ENCODE measurements at regions not wholly inside any gene's neighbourhood (a gene's known extent, or its start where the extent isn't known, plus 50 kb on each side); places are given as distances from the start of the nearest gene placed in this dataset.

- DNase-seq (ENCODE audit: low read depth): no peak
- no peak for TF ChIP-seq CTCF (IDR thresholded peaks at IDR 0.05; ENCODE audit: low read depth, low read length, missing control alignments)
- H3K4me3 ChIP-seq (ENCODE audit: low read depth, low read length): no peak overlapping the region
Measured at GRCh38 chr4:23516716-23517115, 373.1 kb downstream of the PPARGC1A start.

GRCh38 chr4:23504083-23504482 is 385.8 kb downstream of the PPARGC1A start:
- no peak for DNase-seq (ENCODE audit: low read depth)
- no peak for TF ChIP-seq CTCF (IDR thresholded peaks at IDR 0.05; ENCODE audit: low read depth, low read length, missing control alignments)
- no peak overlapping the region for H3K4me3 ChIP-seq (ENCODE audit: low read depth, low read length)

DNA sequence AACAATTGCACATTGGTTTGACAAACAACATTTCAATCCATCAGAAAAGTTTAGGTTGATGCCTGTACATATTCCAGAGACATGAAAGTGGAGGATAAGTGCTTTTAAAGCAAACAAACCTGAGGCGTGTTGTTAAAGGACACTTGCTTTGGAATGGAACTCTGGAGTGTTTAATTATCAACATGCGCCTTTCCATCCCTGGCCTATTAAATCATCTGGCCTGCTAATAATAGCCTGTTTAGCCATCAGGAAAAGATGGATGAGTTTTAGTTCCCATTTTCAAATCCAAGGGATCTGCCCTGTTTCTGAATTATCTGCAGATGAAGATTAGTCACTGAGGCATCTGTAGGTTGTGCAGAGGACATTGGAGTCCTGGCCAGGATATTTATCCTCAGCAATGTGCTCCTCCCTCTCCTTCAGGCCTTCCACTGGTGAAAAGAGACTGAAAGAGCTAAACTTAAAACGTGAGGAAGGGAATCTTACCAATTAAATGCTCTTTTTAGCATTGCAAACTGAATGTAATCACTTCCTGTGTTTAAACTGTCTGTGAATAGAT is 388.9 kb downstream of the PPARGC1A start:
- DNase-seq (ENCODE audit: low read depth): no peak
- TF ChIP-seq CTCF (IDR thresholded peaks at IDR 0.05; ENCODE audit: low read depth, low read length, missing control alignments): no peak
- H3K4me3 ChIP-seq (ENCODE audit: low read depth, low read length): no peak overlapping the region

DNA sequence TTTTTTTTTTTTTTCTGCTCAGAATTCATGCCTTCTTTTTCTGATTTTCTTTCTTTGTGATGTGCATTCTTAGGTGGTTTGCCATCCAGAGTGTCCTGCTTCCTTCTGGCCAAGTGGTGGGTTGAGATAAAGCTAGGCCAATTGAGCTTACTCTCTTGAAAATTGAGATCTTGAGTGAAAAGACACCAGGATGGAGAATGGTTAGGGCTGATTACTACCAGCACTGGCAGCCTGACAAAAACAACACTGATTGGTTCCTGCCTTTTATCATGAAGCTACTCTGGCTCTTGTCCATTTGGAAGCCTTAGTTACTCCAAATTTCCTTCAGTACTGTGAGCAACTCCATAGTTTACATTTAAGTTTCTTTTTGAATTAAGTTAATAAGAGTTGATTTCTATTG is 404.0 kb downstream of the PPARGC1A start:
- no peak for DNase-seq (ENCODE audit: low read depth)
- TF ChIP-seq CTCF (IDR thresholded peaks at IDR 0.05; ENCODE audit: low read depth, low read length, missing control alignments): no peak
- no peak overlapping the region for H3K4me3 ChIP-seq (ENCODE audit: low read depth, low read length)

GRCh38 chr4:23484689-23485088 is 405.2 kb downstream of the PPARGC1A start:
- DNase-seq (ENCODE audit: low read depth): no peak
- H3K4me3 ChIP-seq (ENCODE audit: low read depth, low read length): no peak overlapping the region
- no peak for TF ChIP-seq CTCF (IDR thresholded peaks at IDR 0.05; ENCODE audit: low read depth, low read length, missing control alignments)

DNA sequence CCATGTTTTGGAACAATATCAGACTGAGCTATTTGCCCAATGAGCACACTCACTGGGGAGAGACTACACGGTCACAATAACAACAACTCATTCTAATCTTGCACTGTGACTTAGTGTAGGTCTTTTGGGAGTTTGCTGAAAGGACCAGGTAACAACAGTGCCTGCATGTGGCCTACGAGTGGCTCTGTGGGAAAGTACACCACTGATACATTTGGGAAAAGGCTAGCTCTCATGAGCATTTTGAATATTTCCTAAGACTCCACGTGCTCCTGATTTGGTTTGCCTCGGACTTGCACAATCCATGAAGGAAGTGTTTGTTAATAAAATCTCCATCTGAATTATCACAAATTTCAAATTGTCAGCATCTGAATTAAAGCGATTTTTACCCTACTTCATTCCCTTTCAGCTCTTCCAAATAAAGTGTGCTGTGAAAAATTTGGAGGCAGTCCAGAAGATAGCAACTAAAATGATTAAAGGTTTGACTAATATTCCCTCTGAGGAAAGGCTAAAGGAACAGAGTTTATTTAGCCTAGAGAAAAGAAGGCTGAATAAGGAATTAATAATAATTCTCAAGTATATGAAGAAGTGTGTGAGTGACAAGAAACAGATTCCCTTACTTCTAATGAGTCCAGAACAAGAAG is 406.4 kb downstream of the PPARGC1A start:
- no peak for TF ChIP-seq CTCF (IDR thresholded peaks at IDR 0.05; ENCODE audit: low read depth, low read length, missing control alignments)
- H3K4me3 ChIP-seq (ENCODE audit: low read depth, low read length): no peak overlapping the region
- DNase-seq (ENCODE audit: low read depth): no peak

GRCh38 chr4:23481566-23481965 is 408.3 kb downstream of the PPARGC1A start:
- no peak for TF ChIP-seq CTCF (IDR thresholded peaks at IDR 0.05; ENCODE audit: low read depth, low read length, missing control alignments)

More at GRCh38 chr4:23481566-23481965, 408.3 kb downstream of the PPARGC1A start:
- no peak for DNase-seq (ENCODE audit: low read depth)
- no peak overlapping the region for H3K4me3 ChIP-seq (ENCODE audit: low read depth, low read length)
